Neural cell (in vitro differentiated cells): ENCODE measurements at regions not wholly inside any gene's neighbourhood (a gene's known extent, or its start where the extent isn't known, plus 50 kb on each side); places are given as distances from the start of the nearest gene placed in this dataset.

Source experiments
- H2AFZ ChIP-seq: fragments of 200-600, 300-800 bp; sonication (generic), shearing (Covaris generic); 2 replicates; pipeline ENCODE4 v1.6.0; 2014; ENCODE audit warnings: low read depth, mild to moderate bottlenecking, antibody characterized with exemption, low read length, moderate library complexity
- H3F3A ChIP-seq: fragments of 200-600 bp; shearing (Covaris generic); 2 replicates; pipeline ENCODE4 v1.6.1; 2016; ENCODE audit warnings: mild to moderate bottlenecking, moderate library complexity, mixed read lengths, antibody characterized with exemption, low read length; ENCODE audit not compliant: insufficient read depth, poor library complexity, severe bottlenecking
- H3K27ac ChIP-seq: fragments of 200-600, 300-800 bp; sonication (generic), shearing (Covaris generic); 2 replicates; pipeline ENCODE4 v1.5.1; 2014; ENCODE audit warnings: mild to moderate bottlenecking, low read length, moderate library complexity
- H3K27me3 ChIP-seq: fragments of 300-800, 200-600 bp; sonication (generic), shearing (Covaris generic); 2 replicates; pipeline ENCODE4 v1.6.0; 2014; ENCODE audit warnings: mild to moderate bottlenecking, low read depth, low read length, moderate library complexity; ENCODE audit not compliant: insufficient read depth
- H3K36me3 ChIP-seq: fragments of 300-800, 200-600 bp; sonication (generic), shearing (Covaris generic); 2 replicates; pipeline ENCODE4 v1.5.1; 2014; ENCODE audit warnings: mild to moderate bottlenecking, antibody characterized with exemption, low read length, moderate library complexity; ENCODE audit not compliant: insufficient read depth
- H3K4me2 ChIP-seq: fragments of 300-800, 200-600 bp; sonication (generic), shearing (Covaris generic); 2 replicates; pipeline ENCODE4 v1.6.0; 2014; ENCODE audit warnings: mild to moderate bottlenecking, low read length
- H3K4me3 ChIP-seq: fragments of 300-800, 200-600 bp; sonication (generic), shearing (Covaris generic); 2 replicates; pipeline ENCODE4 v1.5.1; 2014; ENCODE audit warnings: mild to moderate bottlenecking, low read length, moderate library complexity
- H3K79me2 ChIP-seq: fragments of 200-600 bp; shearing (Covaris generic); replicated peaks from 2 replicates; pipeline ENCODE4 v1.6.0; 2014; ENCODE audit warnings: mild to moderate bottlenecking, low read length, moderate library complexity; ENCODE audit not compliant: insufficient read depth
- H3K9ac ChIP-seq: fragments of 300-800, 200-600 bp; sonication (generic), shearing (Covaris generic); 2 replicates; pipeline ENCODE4 v1.6.1; 2016; ENCODE audit warnings: mild to moderate bottlenecking, low read length, mixed read lengths
- H3K9me2 ChIP-seq: fragments of 200-600 bp; shearing (Covaris generic); 2 replicates; pipeline ENCODE4 v1.6.1; 2016; ENCODE audit warnings: mild to moderate bottlenecking, low read length, mixed read lengths; ENCODE audit not compliant: insufficient read depth
- H3K9me3 ChIP-seq: fragments of 200-600, 300-800 bp; sonication (generic), shearing (Covaris generic); 2 replicates; pipeline ENCODE4 v1.6.1; 2016; ENCODE audit warnings: mild to moderate bottlenecking, mixed run types, low read length, moderate library complexity, mixed read lengths
- H4K20me1 ChIP-seq: fragments of 200-600 bp; shearing (Covaris generic); 2 replicates; pipeline ENCODE4 v1.6.1; 2016; ENCODE audit warnings: mild to moderate bottlenecking, mixed run types; ENCODE audit not compliant: insufficient read depth
- CTCF ChIP-seq: fragments of 450-650 bp; IDR thresholded peaks from 2 replicates; pipeline ENCODE4 v1.5.1; 2014; ENCODE audit warnings: antibody characterized with exemption, mild to moderate bottlenecking, moderate library complexity; ENCODE audit not compliant: poor library complexity, severe bottlenecking
- EP300 ChIP-seq: fragments of 450-650 bp; conservative IDR thresholded peaks from 2 replicates; pipeline ENCODE4 v1.6.1; 2014; ENCODE audit warnings: antibody characterized with exemption, mild to moderate bottlenecking, moderate library complexity; ENCODE audit not compliant: poor library complexity, severe bottlenecking
- EZH2 ChIP-seq: fragments of 200-600, 300-800 bp; shearing (Covaris generic), sonication (generic); IDR thresholded peaks from 2 replicates; pipeline ENCODE4 v1.6.1; 2014; ENCODE audit warnings: antibody characterized with exemption, low read length, borderline replicate concordance, mild to moderate bottlenecking; ENCODE audit not compliant: insufficient read depth, poor library complexity, severe bottlenecking
- MXI1 ChIP-seq: fragments of 450-650 bp; conservative IDR thresholded peaks from 2 replicates; pipeline ENCODE4 v1.6.1; 2014; ENCODE audit warnings: antibody characterized with exemption, mild to moderate bottlenecking; ENCODE audit not compliant: poor library complexity, severe bottlenecking
- POLR2AphosphoS5 ChIP-seq: IDR thresholded peaks from 2 replicates; pipeline ENCODE4 v1.6.1; 2012
- RAD21 ChIP-seq: fragments of 450-650 bp; conservative IDR thresholded peaks from 2 replicates; pipeline ENCODE4 v1.6.1; 2014; ENCODE audit warnings: antibody characterized with exemption, mild to moderate bottlenecking, moderate library complexity
- REST ChIP-seq: IDR thresholded peaks from 2 replicates; pipeline ENCODE4 v1.6.1; 2012; ENCODE audit warnings: borderline replicate concordance
- SMC3 ChIP-seq: fragments of 450-650 bp; conservative IDR thresholded peaks from 2 replicates; pipeline ENCODE4 v1.6.1; 2014; ENCODE audit warnings: antibody characterized with exemption, mild to moderate bottlenecking, moderate library complexity; ENCODE audit not compliant: poor library complexity
- TAF1 ChIP-seq: IDR thresholded peaks from 2 replicates; pipeline ENCODE4 v1.6.1; 2012; ENCODE audit warnings: low read depth

GRCh38 chr2:128504246-128505149, 185.8 kb upstream of the HS6ST1 start:
- peak overlapping the region; percentile 6 for H3K27ac ChIP-seq
- no peak overlapping the region for H2AFZ ChIP-seq
- no peak overlapping the region for H3K4me2 ChIP-seq
- no peaks in the 10 kb centered on the region for H3K36me3 ChIP-seq
- no peaks in the 10 kb centered on the region for H3K9me2 ChIP-seq
- H3K9ac ChIP-seq: no peak overlapping the region
- no peaks in the 10 kb centered on the region for H3K27me3 ChIP-seq
- H4K20me1 ChIP-seq: no peaks in the 10 kb centered on the region
- TF ChIP-seq SMC3: no peak
- no peak for TF ChIP-seq CTCF
- no peak for TF ChIP-seq EZH2
- TF ChIP-seq EP300: no peak
- H3F3A ChIP-seq: no peaks in the 10 kb centered on the region
- no peaks in the 10 kb centered on the region for H3K79me2 ChIP-seq
- peak overlapping the region; percentile 21 for H3K4me3 ChIP-seq
- H3K9me3 ChIP-seq: no peaks in the 10 kb centered on the region

- Histone ChIP-seq H3K9me2 (no peaks in the 10 kb centered on the region), H3K4me3 (peak overlapping the region; percentile 21), H3K9ac (no peak overlapping the region), H3F3A (no peaks in the 10 kb centered on the region), H3K27ac (peak overlapping the region; percentile 26), H3K36me3 (no peaks in the 10 kb centered on the region), H3K9me3 (no peaks in the 10 kb centered on the region), H4K20me1 (no peaks in the 10 kb centered on the region), H2AFZ (no peak overlapping the region), H3K27me3 (no peaks in the 10 kb centered on the region), H3K79me2 (no peaks in the 10 kb centered on the region), H3K4me2 (no peak overlapping the region)
- peak; percentile 23 for TF ChIP-seq RAD21
- no peak for TF ChIP-seq CTCF
- TF ChIP-seq EZH2: no peak
- no peak for TF ChIP-seq TAF1
- peak; percentile 19 for TF ChIP-seq MXI1
- no peak for TF ChIP-seq SMC3
- peak; percentile 84 for TF ChIP-seq POLR2AphosphoS5
- TF ChIP-seq REST: no peak
- TF ChIP-seq EP300: peak; percentile 90
These were observed 186.5 kb upstream of the HS6ST1 start for GRCh38 chr2:128505150-128505490.
